PC-3 (cell line): ENCODE measurements at regions not wholly inside any gene's neighbourhood (a gene's known extent, or its start where the extent isn't known, plus 50 kb on each side); places are given as distances from the start of the nearest gene placed in this dataset.

Experiments
- ATAC-seq: fragments of 200-7000 bp; cut with Tn5 transposase; 2 replicates; pipeline ENCODE4 v1.9.1; 2020; ENCODE audit warnings: mild to moderate bottlenecking, moderate library complexity
- BruUV-seq: library from RNA; stranded (reverse); fragments of 400-500 nt; replicated peaks from 2 replicates; lab custom pipeline; 2021; lab: Mats Ljungman, UMichigan
- CTCF ChIA-PET: fragments of 300-600 bp; sonication (Branson Sonifier 250); formaldehyde crosslinking; loops from one replicate; lab custom pipeline; 2022; ENCODE audit warnings: antibody characterized with exemption; lab: Charles Lee
- POLR2A ChIA-PET: fragments of 300-600 bp; sonication (Branson Sonifier 250); formaldehyde crosslinking; loops from one replicate; lab custom pipeline; 2022; ENCODE audit warnings: antibody characterized with exemption; ENCODE audit not compliant: unreplicated experiment; lab: Charles Lee
- DNase-seq: peaks from one replicate; pipeline ENCODE4 v3.0.0-alpha.2; 2015
- H2AFZ ChIP-seq: fragments of 300-600 bp; sonication (generic); 2 replicates; pipeline ENCODE4 v1.6.0; 2016; ENCODE audit warnings: antibody characterized with exemption, low read length
- H3F3A ChIP-seq: fragments of 300-600 bp; sonication (generic); one replicate; pipeline ENCODE4 v1.6.0; 2017; ENCODE audit warnings: antibody characterized with exemption, low read length, control low read depth, mild to moderate bottlenecking; ENCODE audit not compliant: unreplicated experiment
- H3K27ac ChIP-seq: fragments of 300-600 bp; sonication (generic); 2 replicates; pipeline ENCODE4 v1.5.1; 2016; ENCODE audit warnings: mild to moderate bottlenecking, low read length
- H3K27me3 ChIP-seq: fragments of 300-600 bp; sonication (generic); 2 replicates; pipeline ENCODE4 v1.6.1; 2016; ENCODE audit warnings: low read length, mixed read lengths
- H3K36me3 ChIP-seq: fragments of 300-600 bp; sonication (generic); 2 replicates; pipeline ENCODE4 v1.6.1; 2016; ENCODE audit warnings: low read depth, mixed run types, low read length, mixed read lengths
- H3K4me1 ChIP-seq: fragments of 300-600 bp; sonication (generic); 2 replicates; pipeline ENCODE4 v1.5.1; 2016; ENCODE audit warnings: low read length; ENCODE audit not compliant: insufficient read depth
- H3K4me2 ChIP-seq: fragments of 300-600 bp; sonication (generic); 2 replicates; pipeline ENCODE4 v1.6.0; 2016; ENCODE audit warnings: low read length
- H3K4me3 ChIP-seq: fragments of 300-600 bp; sonication (generic); 2 replicates; pipeline ENCODE4 v1.5.1; 2016; ENCODE audit warnings: mild to moderate bottlenecking, low read length, mixed read lengths
- H3K79me2 ChIP-seq: fragments of 300-600 bp; sonication (generic); 2 replicates; pipeline ENCODE4 v1.6.1; 2017; ENCODE audit warnings: low read length, mixed read lengths
- H3K9ac ChIP-seq: fragments of 300-600 bp; sonication (generic); 2 replicates; pipeline ENCODE4 v1.6.0; 2016; ENCODE audit warnings: mild to moderate bottlenecking, low read length
- H3K9me2 ChIP-seq: fragments of 300-600 bp; sonication (generic); replicated peaks from 2 replicates; pipeline ENCODE4 v1.6.1; 2016; ENCODE audit warnings: mixed run types, low read length, mixed read lengths
- H3K9me3 ChIP-seq: fragments of 300-600 bp; sonication (generic); 2 replicates; pipeline ENCODE4 v1.6.1; 2016; ENCODE audit warnings: low read length, mixed read lengths
- H4K20me1 ChIP-seq: fragments of 300-600 bp; sonication (generic); 2 replicates; pipeline ENCODE4 v1.6.1; 2016; ENCODE audit warnings: low read length, mixed read lengths
- CTCF ChIP-seq: fragments of 300-600 bp; sonication (generic); conservative IDR thresholded peaks from 2 replicates; pipeline ENCODE4 v1.5.1; 2017; ENCODE audit warnings: antibody characterized with exemption, low read depth, mild to moderate bottlenecking, low read length
- EZH2 ChIP-seq: fragments of 300-600 bp; sonication (generic); IDR thresholded peaks from one replicate; pipeline ENCODE4 v1.6.1; 2017; ENCODE audit warnings: antibody characterized with exemption, mild to moderate bottlenecking, low read length; ENCODE audit not compliant: unreplicated experiment
- EZH2phosphoT487 ChIP-seq: fragments of 300-600 bp; sonication (generic); IDR thresholded peaks from 2 replicates; pipeline ENCODE4 v1.6.1; 2018; ENCODE audit warnings: mild to moderate bottlenecking, antibody characterized with exemption, low read length, borderline replicate concordance
- intact Hi-C: fragments of 100-400 bp; cut with micrococcal nuclease; formaldehyde crosslinking; loops from 2 replicates; pipeline ENCODE4 v1.9.0; 2023

DNA sequence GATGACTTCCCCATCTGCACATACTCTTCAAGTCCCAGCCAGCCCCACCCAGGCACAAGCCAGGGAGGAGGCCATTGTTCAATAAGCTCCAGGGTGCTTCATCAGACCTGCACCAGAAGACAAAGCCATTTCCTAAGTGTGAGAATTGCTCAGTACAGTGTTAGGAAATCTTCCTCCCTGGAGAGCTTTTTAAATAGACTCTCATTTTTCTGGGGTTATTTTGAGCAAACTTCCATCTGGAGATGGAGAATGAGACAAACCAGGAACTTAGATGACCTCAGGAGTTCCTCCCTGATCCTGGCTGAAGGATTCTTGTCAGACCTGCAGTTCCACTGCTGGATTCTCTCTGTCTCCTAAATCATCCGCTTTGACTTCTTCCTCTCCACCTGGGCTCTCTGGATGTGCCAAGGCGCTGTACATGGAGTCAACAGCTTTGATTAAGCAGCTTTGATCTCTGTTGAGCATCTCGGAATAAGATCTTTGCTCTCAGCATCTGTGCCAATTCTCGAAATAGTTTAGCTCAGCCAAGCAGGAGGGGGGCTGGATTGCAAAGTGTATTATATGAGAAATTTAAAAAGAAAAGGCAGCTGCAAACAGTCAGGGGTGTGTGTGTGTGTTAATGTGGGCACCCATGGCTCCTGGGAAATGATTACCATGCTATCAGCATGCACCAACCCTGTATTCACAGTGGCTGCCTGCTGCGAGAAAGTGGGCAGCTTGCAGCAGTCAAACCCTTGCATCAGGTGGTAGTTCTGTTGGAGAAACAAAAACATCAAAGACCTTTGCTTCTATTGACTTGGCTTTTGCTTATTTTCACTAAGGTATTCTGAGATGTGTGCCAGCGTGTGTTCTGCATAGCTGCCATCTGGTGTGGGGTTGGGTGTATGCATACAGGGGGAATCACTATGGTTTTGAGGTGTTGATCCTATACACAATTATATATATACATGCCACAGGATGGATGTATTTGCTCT, 70.2 kb upstream of the NAV2 start:
- H3K79me2 ChIP-seq: no peaks in the 10 kb centered on the region
- H3K9me2 ChIP-seq: no peaks in the 10 kb centered on the region
- ATAC-seq (no peak), DNase-seq (no peak)
- POLR2A ChIA-PET: no interaction called here
- no peak overlapping the region for H3K9ac ChIP-seq
- no peak overlapping the region for H3K4me2 ChIP-seq
- H3K27me3 ChIP-seq: no peaks in the 10 kb centered on the region
- CTCF ChIA-PET: no interaction called here
- no peak for TF ChIP-seq EZH2phosphoT487
- no peak for TF ChIP-seq EZH2
- no peak for TF ChIP-seq CTCF
- H3F3A ChIP-seq: no peaks in the 10 kb centered on the region
- H2AFZ ChIP-seq: no peak overlapping the region
- H3K27ac ChIP-seq: no peak overlapping the region
- no TSS peak for BruUV-seq
- no peak overlapping the region for H3K4me3 ChIP-seq
- no peaks in the 10 kb centered on the region for H3K9me3 ChIP-seq
- H3K4me1 ChIP-seq: no peaks in the 10 kb centered on the region
- intact Hi-C loops: no loop called here
- H4K20me1 ChIP-seq: no peaks in the 10 kb centered on the region
- no peaks in the 10 kb centered on the region for H3K36me3 ChIP-seq

- Histone ChIP-seq H3K4me1 (no peaks in the 10 kb centered on the region), H3K27me3 (no peaks in the 10 kb centered on the region), H3K27ac (no peak overlapping the region), H4K20me1 (no peaks in the 10 kb centered on the region), H3K9me2 (no peaks in the 10 kb centered on the region), H3K4me2 (no peak overlapping the region), H3K36me3 (no peaks in the 10 kb centered on the region), H3K9ac (no peak overlapping the region), H3K79me2 (no peaks in the 10 kb centered on the region), H2AFZ (no peak overlapping the region), H3F3A (no peaks in the 10 kb centered on the region), H3K4me3 (no peak overlapping the region), H3K9me3 (no peaks in the 10 kb centered on the region)
- DNase-seq: no peak
- intact Hi-C loops: no loop called here
- no TSS peak for BruUV-seq
- CTCF ChIA-PET: no interaction called here
- TF ChIP-seq CTCF (no peak), EZH2 (no peak), EZH2phosphoT487 (no peak)
- POLR2A ChIA-PET: no interaction called here
- no peak for ATAC-seq
These were observed 73.0 kb upstream of the NAV2 start for GRCh38 chr11:19639603-19640105.

DNA sequence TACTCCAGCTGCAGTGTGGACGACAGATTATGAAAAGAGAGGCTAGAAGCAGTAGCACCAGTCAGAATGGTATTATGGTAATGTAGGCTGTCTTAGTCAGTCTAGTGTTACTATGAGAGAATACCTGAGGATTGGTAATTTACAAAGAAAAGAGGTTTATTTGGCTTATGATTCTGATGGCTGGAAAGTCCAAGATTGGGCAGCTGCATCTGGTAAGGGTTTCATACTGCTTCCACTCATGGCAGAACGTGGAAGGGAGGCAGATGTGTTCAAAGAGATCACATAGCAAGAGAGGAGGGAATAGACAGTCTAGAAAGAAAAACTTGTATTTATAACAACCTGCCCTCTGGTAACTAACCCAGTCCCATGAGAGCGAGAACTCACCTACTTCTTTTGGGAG, 77.3 kb upstream of the NAV2 start:
- H4K20me1 ChIP-seq: no peaks in the 10 kb centered on the region
- POLR2A ChIA-PET: no interaction called here
- H3K79me2 ChIP-seq: no peaks in the 10 kb centered on the region

More for the DNA sequence above, 77.3 kb upstream of the NAV2 start:
- Histone ChIP-seq H3K4me3 (no peak overlapping the region), H3F3A (no peaks in the 10 kb centered on the region), H3K27ac (no peak overlapping the region), H3K4me1 (peaks cover 20% of the 10 kb centered on the region), H3K9me2 (no peaks in the 10 kb centered on the region), H2AFZ (no peak overlapping the region), H3K9me3 (no peaks in the 10 kb centered on the region), H3K36me3 (no peaks in the 10 kb centered on the region), H3K27me3 (no peaks in the 10 kb centered on the region), H3K4me2 (no peak overlapping the region), H3K9ac (no peak overlapping the region)
- ATAC-seq (no peak), DNase-seq (no peak)
- intact Hi-C loops: no loop called here
- BruUV-seq: no TSS peak
- CTCF ChIA-PET: no interaction called here
- TF ChIP-seq EZH2phosphoT487 (no peak), CTCF (no peak), EZH2 (no peak)
